ENCODE measurements at regions not wholly inside any gene's neighbourhood (a gene's known extent, or its start where the extent isn't known, plus 50 kb on each side); places are given as distances from the start of the nearest gene placed in this dataset.

DNA sequence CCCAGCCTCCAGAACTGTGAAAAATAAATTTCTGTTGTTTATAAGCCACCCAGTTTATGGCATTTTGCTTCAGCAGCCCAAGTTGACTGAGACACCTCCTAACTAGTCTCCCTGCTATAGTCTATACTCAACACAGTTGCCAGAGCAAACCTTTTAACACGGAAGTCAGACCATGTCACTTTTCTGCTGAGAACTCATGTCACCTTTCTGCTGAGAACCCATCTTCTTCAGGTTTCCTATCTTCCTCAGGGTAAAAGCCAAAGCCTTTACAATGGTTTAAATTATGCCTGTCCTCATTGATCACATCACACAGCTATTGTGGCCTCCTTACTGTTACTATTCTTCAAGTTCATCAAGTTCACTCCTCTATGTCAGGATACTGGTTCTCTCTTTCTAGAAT lies 74.3 kb upstream of the SOX6 start:
- no peak for DNase-seq

DNA sequence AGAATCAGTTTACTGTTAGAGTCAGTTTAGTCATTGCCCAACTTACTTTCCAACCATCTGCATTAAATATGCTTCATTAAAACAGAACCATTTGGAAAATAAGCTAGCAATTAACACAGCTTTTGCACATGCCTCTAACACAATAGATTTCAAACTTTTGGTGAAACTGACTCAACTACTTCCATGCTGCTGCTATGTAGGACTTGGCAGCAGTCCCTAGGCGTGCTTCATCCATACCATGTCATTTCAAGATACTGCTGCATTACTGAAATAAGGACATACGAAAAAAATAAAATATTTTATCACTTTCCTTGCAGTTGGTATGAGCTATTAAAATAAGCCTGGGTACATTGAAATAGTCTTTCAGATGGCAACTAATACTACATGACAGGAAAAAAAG lies 65.5 kb upstream of the SOX6 start:
- no peak for DNase-seq

DNA sequence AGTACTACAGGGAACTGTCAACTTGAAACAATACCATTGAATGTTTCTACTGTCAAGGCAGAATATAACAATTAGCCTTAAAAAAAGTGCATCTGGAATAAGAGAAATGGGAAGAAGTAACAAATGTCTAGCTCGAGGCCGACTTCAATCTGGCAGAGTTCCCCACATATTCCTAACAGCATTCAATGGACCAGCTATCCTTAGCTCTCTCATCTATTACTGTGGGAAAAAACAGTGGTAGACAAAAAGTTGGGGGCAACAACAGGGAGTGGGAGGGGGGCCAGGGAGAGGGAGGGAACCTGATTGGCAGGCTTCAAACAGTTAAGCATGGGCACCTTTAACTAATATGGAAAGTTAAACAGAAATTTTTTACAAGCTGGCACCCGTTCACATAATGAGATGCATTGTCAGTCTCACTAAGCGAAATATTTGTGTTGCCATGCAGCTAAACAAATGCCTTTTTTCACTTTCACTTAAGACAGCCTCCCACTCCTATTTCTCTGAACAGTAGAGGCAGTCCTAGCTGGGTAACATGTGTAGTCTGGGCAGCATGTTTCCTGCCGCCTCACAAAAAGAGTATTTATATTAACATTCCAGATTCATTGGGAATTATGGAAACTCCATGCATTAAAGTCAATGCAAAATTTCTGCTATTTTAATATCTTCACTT lies 62.2 kb upstream of the SOX6 start:
- no peak for DNase-seq

DNA sequence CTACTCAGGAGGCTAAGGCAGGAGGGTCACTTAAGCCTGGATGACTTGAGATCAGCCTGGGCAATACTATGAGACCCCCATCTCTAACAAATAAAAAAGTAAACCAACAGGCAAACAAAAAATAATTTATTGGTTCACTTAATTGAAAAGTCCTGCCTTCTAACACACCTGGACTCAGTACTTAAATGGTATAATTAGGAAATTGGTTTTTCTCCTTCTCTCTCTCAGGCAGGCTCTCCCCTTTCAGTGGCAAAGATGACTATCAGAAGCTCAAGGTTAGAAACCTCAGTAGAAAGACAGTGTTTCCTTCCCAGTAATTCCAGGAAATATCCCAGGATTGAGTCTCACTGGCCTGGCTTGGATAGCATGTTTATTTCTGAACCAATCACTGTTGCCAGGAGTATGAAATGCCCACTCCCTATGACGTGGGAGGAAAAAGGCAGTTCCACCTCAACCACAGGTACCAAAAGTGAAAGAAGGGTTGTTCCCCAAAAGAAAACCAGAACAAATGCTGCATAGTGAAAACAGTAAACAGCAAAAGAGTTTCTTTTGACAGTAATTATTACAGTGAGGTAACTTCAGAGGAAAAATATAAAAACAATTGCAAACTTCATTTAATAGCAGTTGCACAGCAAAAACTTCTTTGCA lies 56.3 kb upstream of the SOX6 start:
- DNase-seq, result no peak

DNA sequence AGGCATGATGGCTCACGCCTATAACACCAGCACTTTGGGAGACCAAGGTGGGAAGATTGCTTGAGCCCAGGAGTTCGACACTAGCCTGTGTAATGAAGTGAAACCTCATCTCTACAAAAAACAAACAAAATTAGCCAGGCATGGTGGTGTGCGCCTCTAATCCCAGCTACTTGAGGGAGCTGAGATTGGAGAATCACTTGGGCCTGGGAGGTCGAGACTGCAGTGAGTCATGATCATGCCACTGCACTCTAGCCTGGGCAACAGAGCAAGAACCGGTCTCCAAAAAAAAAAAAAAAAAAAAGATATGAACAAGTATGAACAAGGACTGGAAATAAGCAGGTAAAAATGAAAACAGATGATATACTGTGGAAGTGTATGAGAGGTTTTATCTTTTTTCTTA lies 54.1 kb upstream of the SOX6 start:
- no peak for DNase-seq

DNA sequence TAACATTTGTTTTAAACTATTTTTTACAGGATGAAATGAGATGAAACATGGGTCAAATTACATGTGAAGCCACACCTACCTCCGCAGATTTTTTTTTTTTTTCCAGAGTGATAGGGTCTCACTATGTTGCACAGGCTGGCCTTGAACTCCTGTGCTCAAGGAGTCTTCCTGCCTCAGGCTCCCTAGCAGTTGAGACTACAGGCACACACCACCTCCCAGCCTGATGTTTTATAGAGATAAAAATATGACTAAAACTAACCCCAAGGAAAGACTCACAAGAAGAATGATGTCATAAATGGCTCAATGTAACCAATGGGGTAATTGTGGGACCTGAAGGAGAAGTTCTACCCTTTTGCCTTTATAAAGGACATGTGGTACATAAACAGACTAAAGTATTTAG lies 52.3 kb upstream of the SOX6 start:
- DNase-seq, result no peak

DNA sequence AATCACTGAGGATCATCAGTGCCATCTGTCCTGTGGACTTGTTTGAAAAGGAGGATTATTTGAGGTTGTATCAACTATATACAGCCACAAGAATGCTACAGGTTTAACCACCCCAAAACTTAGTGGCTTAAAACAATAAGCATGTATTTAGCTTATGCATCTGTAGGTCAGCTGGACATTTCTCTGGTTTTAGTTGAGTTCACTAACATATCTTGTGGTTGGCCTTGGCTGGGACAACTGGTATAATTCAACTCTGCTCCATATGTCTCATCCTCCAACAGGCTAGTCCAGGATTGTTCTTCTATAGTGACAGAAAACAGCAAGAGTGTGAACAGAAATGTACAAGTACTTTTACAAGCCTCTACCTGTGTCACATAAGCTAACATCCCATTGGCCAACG lies 49.9 kb upstream of the SOX6 start:
- DNase-seq, result no peak
